ACHN (cell line): ENCODE measurements at regions not wholly inside any gene's neighbourhood (a gene's known extent, or its start where the extent isn't known, plus 50 kb on each side); places are given as distances from the start of the nearest gene placed in this dataset.
A peak's percentile ranks its signal among the peaks of the same experiment; 100 is the strongest.

Experiments
- DNase-seq: peaks from one replicate; pipeline ENCODE4 v3.0.0-alpha.2; 2015
- in situ Hi-C: cut with HindIII; loops from 2 replicates; pipeline ENCODE4 v1.10.0; 2017; ENCODE audit warnings: low sequenced_read_pairs, low pct_ligation_motif_present, low pct_unique_long_range_greater_than_20kb

- in situ Hi-C loops: no loop called here
- DNase-seq: no peak
Measured at GRCh38 chr6:82074556-82074955, 173.0 kb downstream of the IBTK start.

- in situ Hi-C loops: no loop called here
- no peak for DNase-seq
Measured at GRCh38 chr6:82073484-82073883, 174.1 kb downstream of the IBTK start.

GRCh38 chr6:82072751-82073150, 174.8 kb downstream of the IBTK start:
- in situ Hi-C loops: no loop called here
- DNase-seq: no peak

GRCh38 chr6:82072121-82072521, 175.4 kb downstream of the IBTK start:
- DNase-seq: no peak
- in situ Hi-C loops: no loop called here

- no peak for DNase-seq
- in situ Hi-C loops: no loop called here
Measured at GRCh38 chr6:82068721-82069120, 178.8 kb downstream of the IBTK start.

GRCh38 chr6:82066991-82067411, 180.5 kb downstream of the IBTK start:
- DNase-seq: no peak
- in situ Hi-C loops: no loop called here

- DNase-seq: no peak
- in situ Hi-C loops: no loop called here
Measured at GRCh38 chr6:82066196-82066595, 181.3 kb downstream of the IBTK start.

- no peak for DNase-seq
- in situ Hi-C loops: no loop called here
Measured at GRCh38 chr6:82063574-82063973, 184.0 kb downstream of the IBTK start.

GRCh38 chr6:82062219-82062618, 185.3 kb downstream of the IBTK start:
- no peak for DNase-seq

GRCh38 chr6:82057846-82058554, 189.5 kb downstream of the IBTK start:
- in situ Hi-C loops: no loop called here
- no peak for DNase-seq

More at GRCh38 chr6:82062219-82062618, 185.3 kb downstream of the IBTK start:
- in situ Hi-C loops: no loop called here

- no peak for DNase-seq
- in situ Hi-C loops: no loop called here
Measured at GRCh38 chr6:82056567-82056966, 191.0 kb downstream of the IBTK start.

GRCh38 chr6:82045965-82046756, 201.4 kb downstream of the IBTK start:
- in situ Hi-C loops: no loop called here
- no peak for DNase-seq

GRCh38 chr6:82040405-82041221, 206.9 kb downstream of the IBTK start:
- peak; percentile 48 for DNase-seq
- in situ Hi-C loops: no loop called here

- in situ Hi-C loops: no loop called here
- DNase-seq: no peak
Measured at GRCh38 chr6:82038631-82039030, 208.9 kb downstream of the IBTK start.

GRCh38 chr6:82035526-82035925, 212.0 kb downstream of the IBTK start:
- in situ Hi-C loops: no loop called here
- DNase-seq: no peak

GRCh38 chr6:82033631-82034211, 213.8 kb downstream of the IBTK start:
- no peak for DNase-seq
- in situ Hi-C loops: no loop called here

GRCh38 chr6:82032444-82032843, 215.1 kb downstream of the IBTK start:
- no peak for DNase-seq
- in situ Hi-C loops: no loop called here

- in situ Hi-C loops: no loop called here
- no peak for DNase-seq
Measured at GRCh38 chr6:82030761-82031503, 216.6 kb downstream of the IBTK start.
